Neuronal stem cell (in vitro differentiated cells): ENCODE measurements at regions not wholly inside any gene's neighbourhood (a gene's known extent, or its start where the extent isn't known, plus 50 kb on each side); places are given as distances from the start of the nearest gene placed in this dataset.

Experiments
- DNase-seq: peaks from one replicate; pipeline ENCODE4 v3.0.0-alpha.2; 2013; ENCODE audit warnings: low spot score
- H2AFZ ChIP-seq: one replicate; pipeline ENCODE4 v1.6.1; 2013; ENCODE audit warnings: mild to moderate bottlenecking, low read length, inconsistent platforms
- H2AK5ac ChIP-seq: 2 replicates; pipeline ENCODE4 v1.6.1; 2013; ENCODE audit warnings: low read depth, mild to moderate bottlenecking, inconsistent platforms, low read length, moderate library complexity, mixed read lengths
- H2BK120ac ChIP-seq: 2 replicates; pipeline ENCODE4 v1.6.1; 2013; ENCODE audit warnings: low read depth, mild to moderate bottlenecking, inconsistent platforms, low read length, moderate library complexity, mixed read lengths
- H2BK12ac ChIP-seq: one replicate; pipeline ENCODE4 v1.6.1; 2013; ENCODE audit warnings: low read length, inconsistent platforms
- H2BK15ac ChIP-seq: 2 replicates; pipeline ENCODE4 v1.6.1; 2013; ENCODE audit warnings: mild to moderate bottlenecking, low read length, inconsistent platforms, mixed read lengths
- H2BK5ac ChIP-seq: one replicate; pipeline ENCODE4 v1.6.1; 2013; ENCODE audit warnings: inconsistent platforms, mild to moderate bottlenecking, low read length, moderate library complexity
- H3K14ac ChIP-seq: one replicate; pipeline ENCODE4 v1.6.1; 2013; ENCODE audit warnings: low read length, inconsistent platforms
- H3K18ac ChIP-seq: 2 replicates; pipeline ENCODE4 v1.6.1; 2013; ENCODE audit warnings: low read length, inconsistent platforms
- H3K23ac ChIP-seq: 2 replicates; pipeline ENCODE4 v1.6.1; 2013; ENCODE audit warnings: low read depth, mild to moderate bottlenecking, mixed read lengths, low read length, inconsistent platforms; ENCODE audit not compliant: poor library complexity
- H3K27ac ChIP-seq: replicated peaks from 3 replicates; pipeline ENCODE4 v1.5.1; 2013; ENCODE audit warnings: low read length, inconsistent platforms
- H3K27me3 ChIP-seq, 3 experiments: 2 replicates each; pipeline ENCODE4 v1.6.1; 2013; ENCODE audit warnings: low read length in 3 of 3, mild to moderate bottlenecking in 2 of 3, inconsistent platforms in 1 of 3, low read depth in 1 of 3, mixed read lengths in 1 of 3, moderate library complexity in 1 of 3; ENCODE audit not compliant: control insufficient read depth in 3 of 3, insufficient read depth in 3 of 3
- H3K36me3 ChIP-seq, 2 donors: replicated peaks in 1 of 2; 2 replicates each; pipeline ENCODE4 v1.6.1; 2013; ENCODE audit warnings: low read length in 2 of 2; ENCODE audit not compliant: control insufficient read depth in 2 of 2, insufficient read depth in 2 of 2
- H3K4ac ChIP-seq: 2 replicates; pipeline ENCODE4 v1.6.1; 2013; ENCODE audit warnings: inconsistent platforms, mild to moderate bottlenecking, low read length, moderate library complexity
- H3K4me1 ChIP-seq, 2 donors: 1 replicate in 1 of 2; 2 replicates in 1 of 2; pipeline ENCODE4 v1.6.1; 2013; ENCODE audit warnings: low read length in 2 of 2, low read depth in 1 of 2; ENCODE audit not compliant: control insufficient read depth in 2 of 2, insufficient read depth in 1 of 2
- H3K4me2 ChIP-seq: one replicate; pipeline ENCODE4 v1.6.1; 2013; ENCODE audit warnings: mild to moderate bottlenecking, low read length, inconsistent platforms; ENCODE audit not compliant: insufficient read depth, poor library complexity, severe bottlenecking
- H3K4me3 ChIP-seq, 2 donors: 2 replicates each; pipeline ENCODE4 v1.5.1; 2013; ENCODE audit warnings: low read length in 2 of 2, mild to moderate bottlenecking in 2 of 2, inconsistent platforms in 1 of 2, moderate library complexity in 1 of 2
- H3K79me1 ChIP-seq: one replicate; pipeline ENCODE4 v1.6.1; 2013; ENCODE audit warnings: low read depth, mild to moderate bottlenecking, inconsistent platforms, low read length, moderate library complexity
- H3K9ac ChIP-seq: one replicate; pipeline ENCODE4 v1.6.1; 2013; ENCODE audit warnings: mild to moderate bottlenecking, low read depth, low read length, inconsistent platforms; ENCODE audit not compliant: poor library complexity
- H3K9me3 ChIP-seq, 2 donors: replicated peaks in 1 of 2; 2 replicates each; pipeline versions ENCODE3 to v1.6.1; 2013; ENCODE audit warnings: low read length in 2 of 2, mild to moderate bottlenecking in 2 of 2, inconsistent platforms in 1 of 2, low read depth in 1 of 2, mixed read lengths in 1 of 2, moderate library complexity in 1 of 2; ENCODE audit not compliant: control insufficient read depth in 2 of 2, insufficient read depth in 1 of 2
- H4K8ac ChIP-seq: one replicate; pipeline ENCODE4 v1.6.1; 2013; ENCODE audit warnings: low read depth, mild to moderate bottlenecking, inconsistent platforms, low read length, moderate library complexity
- H4K91ac ChIP-seq: one replicate; pipeline ENCODE4 v1.6.1; 2013; ENCODE audit warnings: low read length, low read depth, mild to moderate bottlenecking, inconsistent platforms; ENCODE audit not compliant: poor library complexity
- WGBS, 2 donors: extraction: QIAGEN DNeasy Blood & Tissue Kit; methylation state at CpG; one replicate each; pipeline ENCODE4 v1.1.7; 2013; ENCODE audit warnings: missing lambda C conversion rate in 2 of 2, mixed read lengths in 1 of 2; ENCODE audit not compliant: insufficient read length in 2 of 2, insufficient replicate concordance in 1 of 2; ENCODE audit errors: extremely low coverage in 2 of 2; 5-methylcytosine and 5-hydroxymethylcytosine counted together

DNA sequence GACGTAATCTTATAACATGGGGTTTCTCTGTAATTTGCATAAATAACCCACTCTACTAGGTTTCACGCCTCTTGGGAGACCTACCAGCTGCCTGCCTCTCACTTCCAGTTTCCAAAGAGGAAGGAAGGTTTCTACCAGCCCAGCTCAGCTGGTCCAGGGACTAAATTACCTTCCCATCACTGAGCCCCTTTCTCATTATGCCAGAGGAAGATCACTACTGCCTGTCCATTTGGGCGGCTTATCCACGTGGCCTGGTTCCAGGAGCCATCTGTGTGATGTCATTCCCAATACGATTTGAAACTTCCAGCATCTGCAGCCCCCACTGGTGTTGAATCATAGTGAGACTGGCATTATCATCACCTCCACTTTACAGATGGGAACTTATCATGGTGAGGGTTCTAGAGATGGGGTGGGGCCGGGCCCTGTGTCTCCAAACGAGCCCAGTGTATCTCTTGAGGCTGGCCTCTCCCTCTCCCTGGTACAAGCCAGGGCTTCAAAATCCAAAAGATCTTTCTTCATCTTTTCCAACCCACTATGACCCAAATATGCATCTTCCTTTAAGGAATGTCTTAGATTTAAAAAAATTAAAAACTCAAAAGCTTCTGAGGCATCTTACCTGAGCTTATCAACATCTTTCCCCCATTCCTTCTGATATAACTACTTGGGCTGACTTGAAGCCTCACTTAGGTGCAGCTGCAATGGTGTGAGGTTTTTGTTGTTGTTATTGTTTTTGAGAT is 140.8 kb downstream of the DDX1 start:
- Histone ChIP-seq H3K4me3 (no peak overlapping the region), H3K23ac (no peak overlapping the region), H3K27ac (no peak overlapping the region), H2BK5ac (no peak overlapping the region), H3K4ac (no peak overlapping the region), H2AFZ (no peak overlapping the region), H2BK120ac (no peak overlapping the region), H3K14ac (no peak overlapping the region), H3K36me3 (no peaks in the 10 kb centered on the region), H3K79me1 (no peaks in the 10 kb centered on the region), H3K9ac (no peak overlapping the region), H3K4me1 (peaks cover 12 to 19% of the 10 kb centered on the region in 2 donors), H2BK12ac (no peak overlapping the region), H3K27me3 (no peaks in the 10 kb centered on the region), H3K4me2 (no peak overlapping the region), H4K8ac (no peak overlapping the region), H2BK15ac (no peak overlapping the region), H2AK5ac (no peak overlapping the region), H3K9me3 (no peaks in the 10 kb centered on the region), H4K91ac (no peak overlapping the region), H3K18ac (peak overlapping the region; percentile 15)
- WGBS, 2 donors = no CpG with 5 or more reads among the region's 7 CpGs
- DNase-seq = no peak

DNA sequence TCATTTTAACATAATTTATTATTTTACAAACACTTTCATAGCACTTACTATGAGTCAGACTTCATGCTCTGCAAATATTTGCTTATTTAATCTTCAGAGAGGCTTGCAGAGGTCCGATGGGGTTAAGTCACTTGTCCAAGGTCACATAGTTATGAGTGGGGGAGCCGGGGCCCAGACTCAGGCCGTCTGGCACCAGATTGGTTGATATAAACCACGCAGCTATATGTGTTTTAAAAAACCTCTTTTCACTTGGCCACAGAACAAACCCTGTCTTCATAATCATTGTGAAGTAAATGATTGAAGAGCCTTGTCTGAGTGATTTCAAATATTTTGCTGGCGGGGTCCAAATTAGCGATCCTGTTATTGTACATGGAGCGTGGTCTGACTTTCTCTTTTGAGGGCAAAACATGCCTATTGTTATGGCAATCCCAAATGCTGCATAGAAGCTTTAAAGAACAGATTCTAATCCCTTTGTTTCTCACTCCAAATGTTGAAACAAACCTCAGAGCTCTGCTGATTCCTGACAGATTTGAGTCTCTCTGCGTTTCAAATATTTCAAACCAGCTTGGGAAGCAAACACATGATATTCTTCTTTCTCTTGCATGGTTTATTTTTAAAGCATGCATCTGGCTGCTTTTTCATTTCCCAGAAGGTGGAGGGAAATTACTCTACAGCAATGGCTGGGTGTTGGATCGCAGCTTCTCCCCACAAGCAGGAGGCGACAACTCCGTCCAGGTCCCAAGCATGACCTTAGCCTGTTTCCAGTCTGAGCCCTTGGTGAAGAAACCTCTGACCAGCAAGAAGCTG is 142.4 kb downstream of the DDX1 start:
- H3K27me3 ChIP-seq = no peaks in the 10 kb centered on the region
- H2AK5ac ChIP-seq = no peak overlapping the region
- no peak overlapping the region for H3K14ac ChIP-seq
- WGBS, 2 donors = no CpG with 5 or more reads among the region's 11 CpGs
- no peak overlapping the region for H2BK15ac ChIP-seq
- no peak overlapping the region for H3K4me3 ChIP-seq
- H2BK120ac ChIP-seq = no peak overlapping the region
- H2BK5ac ChIP-seq = no peak overlapping the region
- no peaks in the 10 kb centered on the region for H3K36me3 ChIP-seq
- H3K9me3 ChIP-seq = no peaks in the 10 kb centered on the region
- no peak overlapping the region for H2BK12ac ChIP-seq
- no peak overlapping the region for H4K91ac ChIP-seq
- no peak overlapping the region for H4K8ac ChIP-seq
- no peak overlapping the region for H3K4me2 ChIP-seq
- H3K18ac ChIP-seq = no peak overlapping the region
- DNase-seq = no peak
- peaks cover 8 to 15% of the 10 kb centered on the region in 2 donors for H3K4me1 ChIP-seq
- H3K27ac ChIP-seq = no peak overlapping the region
- peak overlapping the region; percentile 30 for H2AFZ ChIP-seq
- no peak overlapping the region for H3K4ac ChIP-seq
- H3K23ac ChIP-seq = no peak overlapping the region
- no peak overlapping the region for H3K9ac ChIP-seq
- H3K79me1 ChIP-seq = no peaks in the 10 kb centered on the region

- Histone ChIP-seq H4K91ac (no peak overlapping the region), H3K14ac (no peak overlapping the region), H3K23ac (no peak overlapping the region), H2BK12ac (peak overlapping the region; percentile 5), H3K27ac (no peak overlapping the region), H3K27me3 (no peaks in the 10 kb centered on the region), H4K8ac (no peak overlapping the region), H3K4me1 (peaks cover 7 to 15% of the 10 kb centered on the region in 2 donors), H3K4me3 (no peak overlapping the region), H3K79me1 (no peaks in the 10 kb centered on the region), H3K4ac (no peak overlapping the region), H2AFZ (no peak overlapping the region), H2BK5ac (no peak overlapping the region), H3K36me3 (no peaks in the 10 kb centered on the region), H3K9me3 (no peaks in the 10 kb centered on the region), H3K9ac (no peak overlapping the region), H2BK120ac (no peak overlapping the region), H3K4me2 (no peak overlapping the region), H3K18ac (no peak overlapping the region), H2AK5ac (no peak overlapping the region), H2BK15ac (no peak overlapping the region)
- no peak for DNase-seq
- no CpG with 5 or more reads among the region's 5 CpGs for WGBS, 2 donors
Measured at GRCh38 chr2:15734674-15735483, 143.2 kb downstream of the DDX1 start.
